H1 (cell line): ENCODE measurements at regions not wholly inside any gene's neighbourhood (a gene's known extent, or its start where the extent isn't known, plus 50 kb on each side); places are given as distances from the start of the nearest gene placed in this dataset.

Source experiments
- CBX8 ChIP-seq: fragments of 300-800, 300-1000 bp; sonication (generic); IDR thresholded peaks from 2 replicates; pipeline ENCODE4 v1.7.1; 2016; ENCODE audit warnings: low read depth, low read length, borderline replicate concordance
- CHD1 ChIP-seq: IDR thresholded peaks from 2 replicates; pipeline ENCODE4 v1.6.1; 2012; ENCODE audit warnings: low read depth, low read length, improper control_type of control experiment
- KDM4A ChIP-seq: IDR thresholded peaks from one replicate; pipeline ENCODE4 v1.7.1; 2012; ENCODE audit warnings: low read depth, mild to moderate bottlenecking, moderate library complexity, low read length, inconsistent platforms; ENCODE audit not compliant: severe bottlenecking
- POLR2A ChIP-seq, 2 experiments: IDR thresholded peaks; 1 replicate in 1 of 2; 2 replicates in 1 of 2; pipeline ENCODE4 v1.6.1; 2011; ENCODE audit warnings: low read depth in 2 of 2, low read length in 2 of 2, mild to moderate bottlenecking in 2 of 2; ENCODE audit errors: control extremely low read depth in 1 of 2
- SAP30 ChIP-seq: fragments of 300-600 bp; sonication (generic); IDR thresholded peaks from 2 replicates; pipeline ENCODE4 v1.7.1; 2012; ENCODE audit warnings: low read length, moderate library complexity, mild to moderate bottlenecking, inconsistent platforms; ENCODE audit not compliant: insufficient read depth, insufficient replicate concordance
- SP2 ChIP-seq: IDR thresholded peaks from 2 replicates; pipeline ENCODE4 v1.6.1; 2012; ENCODE audit warnings: mild to moderate bottlenecking, low read length, inconsistent platforms
- TF ChIP-seq, protein P1 (sequence below): IDR thresholded peaks from 2 replicates; pipeline ENCODE4 v1.6.1; 2011; ENCODE audit warnings: low read length, improper control_type of control experiment
- TF ChIP-seq, protein P2 (sequence below): IDR thresholded peaks from 2 replicates; pipeline ENCODE4 v1.6.1; 2012; ENCODE audit warnings: low read length, inconsistent platforms

DNA sequence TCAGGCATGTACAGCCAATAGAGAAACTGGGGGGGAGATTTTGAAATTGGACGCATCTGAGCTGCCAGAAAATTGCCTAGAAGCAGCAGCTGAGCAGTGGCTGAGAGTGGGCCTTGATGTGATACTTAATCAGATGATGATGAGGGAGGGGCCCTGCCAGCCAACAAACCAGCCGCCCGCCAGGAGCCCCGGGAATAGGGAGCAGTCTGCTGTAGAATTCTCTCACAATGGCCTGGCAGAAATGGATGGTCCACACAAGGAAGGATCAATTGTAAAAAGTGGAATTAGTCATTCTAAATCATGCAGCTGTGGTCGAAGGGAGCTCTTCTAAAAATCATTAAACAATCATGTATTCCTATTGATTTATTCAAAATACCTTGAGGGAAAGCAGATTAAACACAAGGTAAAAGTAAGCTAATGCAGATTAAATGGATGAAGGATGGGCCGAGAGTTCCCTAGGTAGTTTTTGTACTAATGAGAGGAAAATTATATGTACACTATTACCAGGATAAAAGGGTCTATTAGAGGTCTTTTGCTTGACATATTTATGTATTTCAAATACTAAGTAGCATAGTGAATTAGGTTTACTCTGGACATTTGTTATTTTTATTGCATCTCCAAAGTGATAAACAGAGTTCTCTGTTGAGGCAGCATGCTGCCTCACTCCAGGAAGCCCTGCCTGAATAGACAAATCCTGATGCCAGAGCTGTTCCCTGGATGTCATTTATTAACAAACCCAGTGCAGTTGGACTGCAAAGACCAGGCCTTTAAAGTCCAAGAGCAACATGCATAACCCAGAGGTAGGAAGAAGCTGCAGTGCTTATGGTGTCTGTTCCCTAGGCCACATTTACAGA, 91.3 kb downstream of the NKX6-1 start (continued):
- no peak for TF ChIP-seq SAP30
- TF ChIP-seq, protein P1, sequence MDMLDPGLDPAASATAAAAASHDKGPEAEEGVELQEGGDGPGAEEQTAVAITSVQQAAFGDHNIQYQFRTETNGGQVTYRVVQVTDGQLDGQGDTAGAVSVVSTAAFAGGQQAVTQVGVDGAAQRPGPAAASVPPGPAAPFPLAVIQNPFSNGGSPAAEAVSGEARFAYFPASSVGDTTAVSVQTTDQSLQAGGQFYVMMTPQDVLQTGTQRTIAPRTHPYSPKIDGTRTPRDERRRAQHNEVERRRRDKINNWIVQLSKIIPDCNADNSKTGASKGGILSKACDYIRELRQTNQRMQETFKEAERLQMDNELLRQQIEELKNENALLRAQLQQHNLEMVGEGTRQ: no peak
- TF ChIP-seq POLR2A (IDR thresholded peaks at IDR 0.05; ENCODE audit: control extremely low read depth in 1 of 2, low read depth in 2 of 2, low read length in 2 of 2): no peak
- no peak for TF ChIP-seq SP2
- TF ChIP-seq CHD1: no peak
- TF ChIP-seq, protein P2, sequence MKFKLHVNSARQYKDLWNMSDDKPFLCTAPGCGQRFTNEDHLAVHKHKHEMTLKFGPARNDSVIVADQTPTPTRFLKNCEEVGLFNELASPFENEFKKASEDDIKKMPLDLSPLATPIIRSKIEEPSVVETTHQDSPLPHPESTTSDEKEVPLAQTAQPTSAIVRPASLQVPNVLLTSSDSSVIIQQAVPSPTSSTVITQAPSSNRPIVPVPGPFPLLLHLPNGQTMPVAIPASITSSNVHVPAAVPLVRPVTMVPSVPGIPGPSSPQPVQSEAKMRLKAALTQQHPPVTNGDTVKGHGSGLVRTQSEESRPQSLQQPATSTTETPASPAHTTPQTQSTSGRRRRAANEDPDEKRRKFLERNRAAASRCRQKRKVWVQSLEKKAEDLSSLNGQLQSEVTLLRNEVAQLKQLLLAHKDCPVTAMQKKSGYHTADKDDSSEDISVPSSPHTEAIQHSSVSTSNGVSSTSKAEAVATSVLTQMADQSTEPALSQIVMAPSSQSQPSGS: no peak
- no peak for TF ChIP-seq KDM4A
- TF ChIP-seq CBX8: no peak
